ENCODE measurements at regions not wholly inside any gene's neighbourhood (a gene's known extent, or its start where the extent isn't known, plus 50 kb on each side); places are given as distances from the start of the nearest gene placed in this dataset.
A peak's percentile ranks its signal among the peaks of the same experiment; 100 is the strongest.

GRCh38 chr3:153293265-153293664 lies 131.2 kb downstream of the RAP2B start:
- TF ChIP-seq POLR2AphosphoS5 (IDR thresholded peaks at IDR 0.05) = no peak
- TF ChIP-seq POLR2A (IDR thresholded peaks at IDR 0.05; ENCODE audit: low read depth) = no peak
- no peak for TF ChIP-seq CTCF (IDR thresholded peaks at IDR 0.05)
- no peak for TF ChIP-seq EP300 (IDR thresholded peaks at IDR 0.05)
- intact Hi-C loops (cut with DNase I) = loop anchor here (5.0 to 10.0 kb wide), 2 partner anchors 251 to 472 kb away; no protein-coding TSS in a partner anchor
- H3K9me3 ChIP-seq = no peaks in the 10 kb centered on the region
- H3K27ac ChIP-seq (replicated peaks in 1 of 4) = peak overlapping the region in 2 of 4 donors; percentile 29 to 31
- no peak for DNase-seq (ENCODE audit: extremely low spot score)
- H3K36me3 ChIP-seq = no peaks in the 10 kb centered on the region
- no peaks in the 10 kb centered on the region for H3K27me3 ChIP-seq
- H3K4me1 ChIP-seq = peaks cover 0 to 41% (median 26%) of the 10 kb centered on the region in 4 donors
- 25% methylated on average over 5 of the region's 5 CpGs for WGBS
- no peak overlapping the region for H3K4me3 ChIP-seq

- TF ChIP-seq EP300 (IDR thresholded peaks at IDR 0.05) = no peak
- no peak for TF ChIP-seq POLR2A (IDR thresholded peaks at IDR 0.05; ENCODE audit: low read depth)
- no peak for TF ChIP-seq CTCF (IDR thresholded peaks at IDR 0.05)
- TF ChIP-seq POLR2AphosphoS5 (IDR thresholded peaks at IDR 0.05) = no peak
- Histone ChIP-seq H3K27me3 (no peaks in the 10 kb centered on the region), H3K27ac (replicated peaks in 1 of 4) (no peak overlapping the region), H3K4me1 (peaks cover 0 to 32% (median 20%) of the 10 kb centered on the region in 4 donors), H3K36me3 (no peaks in the 10 kb centered on the region), H3K9me3 (no peaks in the 10 kb centered on the region), H3K4me3 (no peak overlapping the region)
- intact Hi-C loops (cut with DNase I) = loop anchor here (10.0 kb wide), 1 partner anchor 469 kb away; no protein-coding TSS in a partner anchor
- no peak for DNase-seq (ENCODE audit: extremely low spot score)
Observed at GRCh38 chr3:153295901-153296300, 133.9 kb downstream of the RAP2B start.

GRCh38 chr3:153305189-153305588 lies 143.2 kb downstream of the RAP2B start:
- no peak for DNase-seq (ENCODE audit: extremely low spot score)
- Histone ChIP-seq H3K9me3 (no peaks in the 10 kb centered on the region), H3K36me3 (no peaks in the 10 kb centered on the region), H3K4me1 (peaks cover 0 to 30% (median 28%) of the 10 kb centered on the region in 4 donors), H3K27ac (replicated peaks in 1 of 4) (peak overlapping the region in 3 of 4 donors; percentile 22 to 49 (median 39)), H3K4me3 (no peak overlapping the region), H3K27me3 (no peaks in the 10 kb centered on the region)
- WGBS = 30% methylated on average over 2 of the region's 2 CpGs
- no peak for TF ChIP-seq POLR2AphosphoS5 (IDR thresholded peaks at IDR 0.05)
- TF ChIP-seq POLR2A (IDR thresholded peaks at IDR 0.05; ENCODE audit: low read depth) = no peak
- TF ChIP-seq EP300 (IDR thresholded peaks at IDR 0.05) = no peak
- intact Hi-C loops (cut with DNase I) = no loop called here

GRCh38 chr3:153311541-153311940 lies 149.5 kb downstream of the RAP2B start:
- 60% methylated on average over 1 of the region's 1 CpG for WGBS
- Histone ChIP-seq H3K9me3 (no peaks in the 10 kb centered on the region), H3K4me1 (no peaks in the 10 kb centered on the region), H3K27me3 (no peaks in the 10 kb centered on the region), H3K4me3 (no peak overlapping the region), H3K27ac (replicated peaks in 1 of 4) (no peak overlapping the region), H3K36me3 (no peaks in the 10 kb centered on the region)
- TF ChIP-seq CTCF (IDR thresholded peaks at IDR 0.05) (no peak), POLR2AphosphoS5 (IDR thresholded peaks at IDR 0.05) (no peak), EP300 (IDR thresholded peaks at IDR 0.05) (no peak), POLR2A (IDR thresholded peaks at IDR 0.05; ENCODE audit: low read depth) (no peak)
- no peak for DNase-seq (ENCODE audit: extremely low spot score)
- intact Hi-C loops (cut with DNase I) = no loop called here

- intact Hi-C loops (cut with DNase I) = no loop called here
- no peak for TF ChIP-seq CTCF (IDR thresholded peaks at IDR 0.05)
- TF ChIP-seq POLR2AphosphoS5 (IDR thresholded peaks at IDR 0.05) = no peak
- no peak for TF ChIP-seq EP300 (IDR thresholded peaks at IDR 0.05)
- TF ChIP-seq POLR2A (IDR thresholded peaks at IDR 0.05; ENCODE audit: low read depth) = no peak
- Histone ChIP-seq H3K9me3 (no peaks in the 10 kb centered on the region), H3K4me3 (no peak overlapping the region), H3K36me3 (no peaks in the 10 kb centered on the region), H3K27me3 (no peaks in the 10 kb centered on the region), H3K27ac (replicated peaks in 1 of 4) (no peak overlapping the region), H3K4me1 (no peaks in the 10 kb centered on the region)
- no peak for DNase-seq (ENCODE audit: extremely low spot score)
- WGBS = 88% methylated on average over 1 of the region's 1 CpG
Observed at GRCh38 chr3:153313302-153313965, 151.4 kb downstream of the RAP2B start.

Measured in esophagus muscularis mucosa (tissue), 4 donors.